HG03175 (cell line): ENCODE measurements at regions not wholly inside any gene's neighbourhood (a gene's known extent, or its start where the extent isn't known, plus 50 kb on each side); places are given as distances from the start of the nearest gene placed in this dataset.
"Not testable (repeated sequence)": the region's sequence is repeated elsewhere in the genome, so short reads cannot be mapped to it uniquely, and the experiment has no call there.

ENCODE experiments used
- ATAC-seq: cut with Tn5 transposase; IDR thresholded peaks from one replicate; pipeline ENCODE4 v1.9.1; 2021; ENCODE audit warnings: mild to moderate bottlenecking, moderate library complexity; ENCODE audit not compliant: unreplicated experiment

DNA sequence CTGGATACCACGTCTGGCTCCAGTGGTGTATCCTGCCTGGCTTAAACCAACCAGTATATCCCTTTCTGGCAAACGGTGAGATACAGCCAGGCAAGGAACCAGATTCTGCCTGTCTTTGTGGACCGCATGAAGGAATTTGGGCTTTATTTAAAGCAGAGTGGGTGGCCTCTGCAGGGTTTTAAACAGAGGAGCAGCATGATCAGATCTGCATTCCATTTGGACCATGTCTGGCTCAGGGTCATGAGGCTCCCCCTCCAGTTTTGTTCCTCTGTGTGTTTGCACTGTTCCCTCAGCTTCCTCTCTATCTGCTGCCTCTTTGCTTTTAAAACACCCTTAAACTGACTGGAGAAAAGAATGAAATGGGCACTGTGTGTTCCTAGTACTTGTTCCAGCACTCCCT, 195.0 kb downstream of the GIPC2 start:
- no peak for ATAC-seq

DNA sequence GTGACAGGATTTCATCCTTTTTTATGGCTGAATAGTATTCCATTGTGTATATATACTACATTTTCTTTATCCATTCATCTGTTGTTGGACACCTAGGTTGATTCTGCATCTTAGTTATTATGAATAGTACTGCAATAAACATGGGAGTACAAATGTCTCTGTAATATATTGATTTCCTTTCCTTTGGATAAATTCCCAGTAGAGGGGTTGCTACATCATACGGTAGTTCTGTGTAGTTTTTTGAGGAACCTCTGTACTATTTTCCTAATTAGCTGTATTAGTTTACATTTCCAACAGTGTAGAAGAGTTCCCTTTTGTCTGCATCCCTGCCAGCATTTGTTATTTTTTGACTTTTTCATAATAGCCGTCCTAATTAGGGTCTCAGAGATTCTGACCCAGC, 201.3 kb downstream of the GIPC2 start:
- no peak for ATAC-seq

DNA sequence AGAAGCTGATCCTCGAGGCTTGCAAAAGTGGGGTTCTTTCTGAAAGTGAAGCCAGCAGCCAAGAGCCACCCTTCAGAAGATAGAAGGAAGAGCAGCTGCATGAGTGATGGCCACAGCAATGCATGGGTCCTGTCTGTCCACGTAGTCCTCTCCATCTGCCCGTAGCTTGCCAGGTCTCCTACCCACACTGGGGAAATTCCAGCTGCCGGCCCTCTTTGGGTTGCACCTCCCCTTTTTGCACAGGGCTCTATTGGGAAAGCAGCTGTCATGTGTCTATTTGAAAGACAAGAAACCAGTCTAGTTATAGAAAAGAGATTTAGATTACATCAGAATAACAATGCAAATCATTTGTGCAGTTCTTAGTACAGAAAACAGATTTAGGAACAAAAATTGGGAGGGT, 204.4 kb downstream of the GIPC2 start:
- no peak for ATAC-seq

DNA sequence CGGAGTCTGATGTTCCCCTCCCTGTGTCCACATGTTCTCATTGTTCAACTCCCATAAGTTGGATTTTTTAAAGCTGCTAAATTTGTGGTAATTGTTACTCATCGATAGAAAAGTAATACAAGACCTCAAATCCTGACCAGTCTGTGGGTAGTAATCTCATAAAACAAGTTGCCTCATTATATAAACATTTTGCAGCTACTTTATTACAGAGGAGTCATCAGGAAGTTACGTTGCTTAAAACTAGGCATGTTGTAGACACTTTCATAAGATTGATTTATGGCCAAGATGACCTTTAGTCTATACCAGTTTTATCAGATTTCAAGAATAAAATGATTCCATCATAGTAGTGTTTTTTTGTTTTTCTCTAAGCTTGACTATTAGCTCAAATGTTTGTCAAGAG, 208.8 kb downstream of the GIPC2 start:
- no peak for ATAC-seq

DNA sequence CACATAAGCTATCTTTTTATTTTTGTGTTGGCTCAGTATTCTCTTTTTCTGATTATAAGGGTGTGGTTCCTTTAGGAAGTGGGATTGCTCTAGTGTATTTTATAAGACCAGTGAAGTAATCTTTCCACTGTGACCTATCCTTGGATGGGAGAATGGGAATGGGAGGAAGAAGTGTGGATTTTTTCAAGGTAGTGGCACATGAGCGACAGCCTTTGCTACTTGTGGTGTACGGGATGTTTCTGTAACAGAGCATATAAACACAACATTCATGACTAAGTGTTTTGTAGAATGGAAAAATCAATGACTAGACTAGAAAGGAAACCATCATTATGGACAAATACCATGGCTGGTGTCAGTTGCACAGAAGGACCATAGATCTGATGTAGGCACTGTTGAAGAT, 209.6 kb downstream of the GIPC2 start:
- no peak for ATAC-seq

DNA sequence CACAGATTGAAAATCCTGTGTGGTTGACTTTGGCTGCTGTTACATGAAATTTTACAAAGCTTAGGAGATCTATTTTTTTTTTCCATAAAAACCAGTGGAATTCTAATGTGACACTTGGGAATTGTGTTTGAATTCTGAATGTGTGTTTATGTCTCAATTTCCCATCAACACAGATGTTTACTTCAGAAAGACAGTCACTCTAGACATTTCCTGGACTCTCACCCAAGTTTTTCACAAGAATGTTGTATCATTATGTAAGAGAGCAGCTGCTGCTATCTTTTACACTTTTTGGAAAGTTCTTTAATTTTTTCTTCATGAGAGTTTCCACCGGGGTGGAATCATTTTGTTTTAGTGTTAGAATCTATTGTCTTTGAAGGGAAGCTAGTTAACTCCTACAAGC, 210.1 kb downstream of the GIPC2 start:
- ATAC-seq, result no peak

DNA sequence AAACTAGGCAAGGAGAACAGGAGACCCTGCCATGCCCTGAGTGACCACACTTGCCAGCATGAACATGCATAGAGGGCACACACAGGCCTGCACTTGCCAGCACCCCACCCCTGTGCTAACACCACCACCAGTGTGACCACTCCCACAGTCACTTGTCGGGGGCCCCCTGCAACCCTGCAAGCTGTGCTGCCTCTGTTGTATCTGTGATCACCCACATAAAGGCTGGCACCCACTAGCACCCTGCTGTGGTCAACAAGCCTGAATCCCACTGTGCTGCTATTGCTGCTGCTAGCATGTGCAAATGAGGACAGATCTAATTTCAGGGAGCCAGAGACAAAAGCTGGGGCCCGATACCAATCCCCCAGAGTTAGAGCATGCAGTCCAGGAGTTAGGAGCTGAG, 217.7 kb downstream of the GIPC2 start:
- ATAC-seq, result no peak

DNA sequence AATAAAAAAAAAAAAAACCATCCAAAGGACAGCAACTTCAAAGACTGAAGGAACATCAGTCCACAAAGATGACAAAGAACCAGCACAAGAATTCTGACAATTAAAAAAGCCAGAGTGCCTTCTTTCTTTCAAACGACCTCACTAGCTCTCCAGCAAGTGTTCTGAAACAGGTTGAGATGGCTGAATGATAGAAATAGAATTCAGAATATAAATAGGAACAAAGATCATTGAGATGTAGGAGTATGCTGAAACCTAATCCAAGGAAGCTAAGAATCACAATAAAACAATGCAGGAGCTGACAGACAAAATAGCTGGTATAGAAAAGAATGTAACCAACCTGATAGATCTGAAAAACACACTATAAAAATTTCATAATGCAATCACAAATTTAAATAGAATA, 218.2 kb downstream of the GIPC2 start:
- ATAC-seq, result no peak

DNA sequence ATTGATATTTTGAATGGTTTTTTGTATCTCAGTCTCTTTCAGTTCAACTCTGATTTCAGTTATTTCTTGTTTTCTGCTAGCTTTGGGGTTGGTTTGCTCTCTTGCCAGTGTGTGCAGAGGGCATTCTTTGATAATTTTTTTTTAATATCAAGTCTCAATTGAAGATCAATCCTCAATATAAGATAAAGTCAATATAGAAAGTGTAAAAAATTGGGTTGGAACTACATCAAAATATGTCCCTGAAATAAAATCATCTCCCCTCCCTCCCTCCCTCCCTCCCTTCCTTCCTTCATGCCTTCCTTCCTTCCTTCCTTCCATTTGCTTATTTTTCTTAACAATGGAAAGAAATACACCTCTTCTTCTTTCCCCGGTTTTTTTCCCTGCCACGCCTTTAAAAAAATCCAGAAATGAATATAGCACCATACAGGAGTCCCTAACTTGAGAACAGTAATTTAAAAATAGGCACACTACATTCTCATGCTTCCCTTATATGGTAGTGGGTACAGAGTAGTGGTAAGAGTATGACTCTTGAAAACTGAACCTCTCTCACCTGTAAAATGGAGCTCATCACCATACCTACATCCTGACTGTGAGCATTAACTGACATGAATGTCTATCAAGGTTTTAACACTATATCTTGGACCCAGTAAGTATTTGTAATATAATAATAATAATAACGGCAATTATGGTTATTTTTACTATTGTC, 221.9 kb downstream of the GIPC2 start:
- no peak for ATAC-seq

DNA sequence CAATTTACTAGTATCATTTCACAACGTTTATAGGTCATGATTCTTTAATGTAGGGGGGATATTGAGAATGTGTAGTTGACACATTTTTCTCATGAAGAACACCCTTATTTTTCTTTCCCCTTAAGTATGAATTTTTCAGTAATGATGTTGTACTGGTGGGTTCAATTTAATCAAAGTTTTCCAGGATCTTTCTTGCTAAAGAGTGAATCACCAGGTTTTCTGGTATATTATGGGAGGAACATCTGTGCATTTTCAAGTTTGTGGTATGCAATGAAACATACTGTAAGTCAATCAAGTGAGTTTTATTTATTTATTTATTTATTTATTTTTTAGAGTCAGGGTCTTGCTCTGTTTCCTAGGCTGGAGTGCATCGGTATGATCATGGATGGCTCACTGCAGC, 221.2 kb upstream of the PTGFR start:
- no peak for ATAC-seq

DNA sequence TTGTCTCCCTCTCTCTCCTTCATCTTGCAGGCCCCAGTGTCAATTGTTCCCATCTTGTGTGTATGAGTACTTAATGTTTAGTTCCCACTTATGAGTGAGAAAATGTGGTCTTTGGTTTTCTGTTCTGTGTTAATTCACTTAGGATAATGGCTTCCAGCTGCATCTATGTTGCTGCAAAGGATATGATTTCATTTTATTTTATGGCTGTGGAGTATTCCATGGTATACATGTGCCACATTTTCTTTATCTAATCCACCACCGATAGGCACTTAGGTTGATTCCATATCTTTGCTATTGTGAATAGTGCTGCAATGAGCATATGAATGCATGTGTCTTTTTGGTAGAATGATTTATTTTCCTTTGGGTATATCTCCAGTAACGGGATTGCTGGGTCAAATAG, 219.4 kb upstream of the PTGFR start:
- not testable (repeated sequence) for ATAC-seq

DNA sequence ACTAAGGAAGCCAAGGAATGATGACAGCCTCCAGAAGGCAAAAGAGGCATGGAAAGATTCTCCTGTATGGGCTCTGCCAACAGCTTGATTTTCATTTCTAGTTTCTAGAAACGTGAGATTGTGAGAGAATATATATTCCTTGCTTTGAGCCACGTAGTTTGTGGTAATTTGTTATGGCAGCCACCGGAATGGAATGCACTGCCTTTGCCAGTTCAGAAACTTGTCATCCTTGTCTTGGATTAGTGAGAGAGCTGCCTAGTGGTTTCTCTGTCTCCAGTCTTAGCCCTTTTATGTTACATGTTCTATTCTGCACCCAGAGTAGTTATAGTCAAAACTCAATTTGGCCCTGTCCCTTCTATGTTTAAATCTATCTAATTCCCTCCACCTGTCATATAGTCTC, 216.0 kb upstream of the PTGFR start:
- ATAC-seq, result no peak

DNA sequence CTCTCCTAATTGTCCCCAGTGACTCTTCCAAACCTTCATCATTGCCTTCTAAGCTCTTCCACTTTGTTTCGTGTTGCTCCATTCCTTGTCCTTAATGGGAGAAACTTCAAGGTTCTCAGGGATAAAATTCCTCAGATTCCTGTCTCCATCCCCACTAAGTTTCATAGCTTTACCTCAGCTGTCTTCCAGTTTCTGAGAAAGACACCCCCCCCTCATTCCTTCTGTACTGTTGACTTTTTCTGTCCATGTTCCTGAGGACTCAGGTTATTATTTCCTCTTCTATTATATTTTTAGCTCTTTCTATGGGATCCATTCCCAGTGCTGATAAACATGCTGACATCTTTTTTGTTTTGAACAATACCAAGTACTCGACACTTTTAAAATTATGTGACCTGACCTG, 215.3 kb upstream of the PTGFR start:
- ATAC-seq, result no peak

DNA sequence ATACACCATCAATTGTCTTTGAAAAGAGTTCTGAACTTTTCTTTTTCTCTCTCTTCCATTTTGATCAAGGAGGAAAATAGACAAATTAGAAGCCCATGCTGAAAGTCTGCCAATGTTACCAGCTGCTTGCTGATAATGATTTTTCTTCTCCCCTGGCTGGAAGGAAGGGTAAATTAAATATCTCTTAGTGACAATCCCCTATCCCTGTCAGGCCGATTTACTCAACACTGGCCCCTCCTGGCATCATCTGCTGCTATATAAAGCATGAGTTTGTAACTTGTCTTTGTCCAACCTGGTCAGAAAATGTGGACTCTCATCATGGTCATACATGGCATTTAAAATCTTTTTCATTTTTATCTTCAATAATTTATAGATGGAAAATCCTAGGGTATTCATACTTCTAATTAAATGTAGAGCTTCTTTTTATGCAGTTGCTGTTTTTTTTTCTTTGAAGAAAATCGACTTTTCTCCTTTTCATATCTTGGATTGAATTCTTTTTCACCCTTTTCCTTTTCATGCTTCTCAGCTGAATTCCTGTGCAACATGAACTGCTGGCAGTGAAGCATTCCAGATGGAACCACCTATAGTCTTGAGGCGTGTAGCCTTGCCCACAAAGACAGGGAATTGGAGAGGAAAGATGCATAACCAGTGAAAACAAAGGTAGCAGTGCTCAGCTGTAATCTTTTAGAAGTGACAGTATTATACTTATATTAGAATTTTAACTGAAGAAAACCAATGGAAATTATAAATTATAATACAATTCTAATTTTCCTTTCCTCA, 214.7 kb upstream of the PTGFR start:
- ATAC-seq, result no peak

DNA sequence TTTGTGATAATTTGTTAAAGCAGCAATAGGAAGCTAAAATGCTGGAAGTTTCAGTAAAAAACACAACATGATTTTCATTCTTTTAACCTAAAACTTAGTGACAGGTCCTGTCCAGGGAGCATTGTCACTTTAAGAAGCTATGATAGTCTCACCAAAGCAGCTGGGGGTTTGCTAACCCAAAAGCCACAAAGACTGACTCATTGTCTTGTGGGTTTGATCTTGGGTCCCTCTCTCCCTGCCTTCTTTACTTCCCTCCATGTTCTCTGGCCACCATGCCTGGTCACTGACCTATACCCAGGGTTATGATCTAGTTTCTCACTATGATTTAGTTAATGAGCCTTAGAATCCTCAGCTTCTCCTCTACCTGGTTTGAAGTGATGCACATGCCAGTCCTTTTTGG, 213.5 kb upstream of the PTGFR start:
- ATAC-seq, result peak; percentile 62

DNA sequence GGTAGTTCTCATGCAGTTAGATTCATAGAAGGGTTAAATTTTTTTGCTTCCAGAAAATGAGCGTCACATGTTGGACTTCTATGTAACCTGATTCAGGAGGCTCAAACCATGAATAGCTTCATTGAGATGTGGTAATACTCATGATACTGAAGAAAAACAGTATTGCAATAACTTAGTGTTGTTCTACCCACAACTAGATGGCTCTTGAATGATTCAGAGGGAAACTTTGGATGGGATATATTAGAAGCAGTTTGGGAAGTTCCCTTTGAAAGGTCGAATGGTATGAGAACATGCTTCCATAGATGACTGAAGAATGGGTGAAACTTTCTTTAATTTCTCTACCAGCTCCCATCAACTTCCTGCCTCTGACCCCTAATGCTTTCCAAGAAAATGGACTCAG, 211.7 kb upstream of the PTGFR start:
- no peak for ATAC-seq

DNA sequence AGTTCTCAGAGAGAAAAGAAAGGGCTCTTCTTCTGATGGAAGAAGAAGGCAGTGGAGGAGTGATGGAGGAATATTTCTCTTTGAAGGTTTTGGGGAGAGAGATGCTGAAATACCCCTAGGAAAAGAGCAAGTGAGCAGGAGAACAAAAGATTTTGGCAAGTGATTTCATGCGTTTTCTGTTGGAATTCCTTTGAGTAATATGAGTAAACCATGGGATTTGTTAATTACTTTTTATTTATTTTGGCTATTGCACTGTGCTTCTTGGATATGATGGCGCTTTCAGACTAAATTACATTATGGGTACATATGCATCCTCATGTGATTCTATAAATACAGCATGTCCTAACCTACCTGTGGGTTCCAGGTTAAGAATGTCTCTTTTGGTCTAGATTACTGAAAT, 210.1 kb upstream of the PTGFR start:
- no peak for ATAC-seq

DNA sequence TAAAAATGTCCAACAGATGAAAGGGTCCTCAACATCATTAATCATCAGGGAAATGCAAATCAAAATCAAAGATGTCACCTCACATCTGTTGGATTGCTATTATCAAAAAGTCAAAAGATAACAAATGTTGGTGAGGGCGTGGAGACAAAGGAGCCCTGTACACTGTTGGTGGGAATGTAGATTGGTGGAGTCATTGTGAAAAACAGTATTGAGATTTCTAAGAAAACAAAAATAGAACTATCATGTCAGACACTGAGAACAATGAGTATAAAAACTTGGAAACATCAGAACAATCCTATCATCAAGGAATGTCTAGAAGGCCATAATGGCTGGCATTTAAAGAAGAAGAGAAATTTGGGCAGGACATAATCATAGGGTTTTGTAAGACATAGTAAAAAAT, 209.2 kb upstream of the PTGFR start:
- no peak for ATAC-seq

DNA sequence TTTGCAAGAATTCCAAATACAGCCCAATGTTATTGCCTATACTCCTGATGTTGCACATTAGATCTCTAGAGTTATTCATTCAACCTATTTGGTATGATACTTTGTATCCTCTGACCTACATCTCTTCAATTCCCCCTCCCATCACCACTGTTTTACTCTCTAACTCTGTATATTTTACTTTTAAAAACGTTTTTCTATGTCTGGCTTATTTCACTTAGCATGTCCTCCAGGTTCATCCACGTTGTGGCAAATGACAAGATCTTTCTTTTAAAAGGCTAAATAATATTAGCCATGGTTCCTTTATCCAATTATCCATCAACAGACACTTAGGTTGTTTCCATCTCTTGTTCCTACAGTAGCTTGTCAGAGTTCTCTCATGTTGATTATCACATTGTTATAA, 207.1 kb upstream of the PTGFR start:
- no peak for ATAC-seq

DNA sequence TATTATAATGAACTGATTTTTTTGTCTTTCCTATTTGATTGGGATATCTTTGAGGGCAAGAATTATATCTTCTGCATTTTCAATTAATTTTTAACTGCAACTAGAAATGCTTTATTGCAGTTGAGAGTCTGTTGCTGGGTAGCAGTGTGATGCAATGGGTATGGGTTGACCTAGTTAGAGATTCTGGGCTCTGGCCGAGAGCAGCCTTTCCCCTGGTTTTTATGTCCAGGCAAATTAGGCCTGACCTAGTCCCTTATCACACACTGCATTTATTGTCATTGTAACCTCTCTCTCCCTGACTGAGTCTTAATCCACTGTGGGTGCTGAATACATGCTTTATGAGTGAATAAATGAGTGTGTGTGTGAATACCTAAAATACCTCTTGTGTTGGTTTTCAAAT, 206.4 kb upstream of the PTGFR start:
- ATAC-seq, result no peak

DNA sequence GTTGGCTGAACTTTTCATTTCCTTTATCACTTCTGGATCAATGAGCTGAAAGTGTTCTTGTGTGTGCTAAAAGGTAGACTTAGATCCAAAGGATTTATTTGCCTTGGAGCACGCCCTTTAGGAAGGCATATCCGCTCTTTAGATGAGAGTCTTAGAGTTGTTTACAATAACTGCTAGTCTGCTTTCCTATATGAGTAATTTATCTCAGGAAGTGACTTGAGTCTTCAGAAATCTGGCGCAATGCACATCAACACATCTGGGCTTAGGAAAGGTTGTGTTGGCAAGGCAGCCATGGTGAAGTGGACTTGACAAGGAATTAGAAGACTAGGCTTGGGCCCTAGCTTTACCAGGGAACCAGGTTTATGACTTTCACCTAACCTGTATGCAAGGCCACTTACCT, 204.1 kb upstream of the PTGFR start:
- no peak for ATAC-seq

DNA sequence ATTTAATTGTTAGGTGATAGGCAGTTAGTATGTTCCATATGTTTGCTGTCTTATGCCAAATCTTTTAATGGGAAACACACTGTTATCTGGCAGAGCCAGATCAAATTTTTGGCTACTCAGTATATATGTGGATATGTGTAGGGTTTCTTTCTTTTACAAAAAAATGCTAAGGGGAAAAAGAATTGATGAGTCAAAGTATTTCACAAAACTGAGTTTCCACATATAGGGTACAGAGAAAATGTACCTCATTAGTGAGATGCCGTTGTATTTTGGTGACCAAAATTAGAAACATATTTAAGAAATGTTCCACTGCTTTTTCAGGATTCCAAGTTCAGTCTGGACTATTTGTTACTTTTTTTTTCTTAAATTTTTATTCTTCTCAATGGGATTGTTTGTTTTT, 201.2 kb upstream of the PTGFR start:
- ATAC-seq, result no peak

DNA sequence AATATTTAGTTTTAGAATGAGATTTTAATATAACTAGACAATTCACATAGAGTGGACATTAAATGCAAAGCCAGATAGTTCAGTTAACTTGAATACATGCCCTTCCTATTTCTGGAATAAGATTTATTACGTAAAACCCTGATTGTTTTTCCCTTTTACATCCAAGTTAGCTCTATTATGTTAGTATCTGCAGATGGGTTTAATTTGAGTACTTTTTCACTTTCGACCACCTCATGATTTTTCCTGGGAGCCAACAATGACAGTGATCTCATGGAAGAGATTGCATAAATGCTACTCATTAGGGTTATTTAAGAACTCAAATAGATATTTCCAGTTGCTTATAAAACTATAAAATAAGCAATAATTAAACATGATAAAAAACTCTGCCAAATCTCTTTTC, 199.4 kb upstream of the PTGFR start:
- ATAC-seq, result no peak
